Tibial artery (tissue), 4 donors: ENCODE measurements at regions not wholly inside any gene's neighbourhood (a gene's known extent, or its start where the extent isn't known, plus 50 kb on each side); places are given as distances from the start of the nearest gene placed in this dataset.

ENCODE experiments used
- DNase-seq, 2 donors: peaks; one replicate each; pipeline ENCODE4 v3.0.0-alpha.2; 2019
- H3K27ac ChIP-seq, 2 donors: fragments of 200-600 bp; sonication (generic) in 1 of 2; 1 replicate in 1 of 2; 2 replicates in 1 of 2; pipeline ENCODE4 v1.5.1; 2018 to 2019; ENCODE audit warnings: mild to moderate bottlenecking in 1 of 2
- H3K27me3 ChIP-seq, 2 donors: fragments of 200-600 bp; sonication (generic) in 1 of 2; one replicate each; pipeline versions ENCODE4 v1.5.1 to v1.6.0; 2016 to 2019
- H3K36me3 ChIP-seq, 3 donors: fragments of 200-600 bp; sonication (generic) in 2 of 3; one replicate each; pipeline ENCODE4 v1.5.1; 2016 to 2019; ENCODE audit warnings: mild to moderate bottlenecking in 2 of 3
- H3K4me1 ChIP-seq, 4 donors: fragments of 200-600 bp; sonication (generic) in 2 of 4; 1 replicate in 3 of 4; 2 replicates in 1 of 4; pipeline ENCODE4 v1.5.1; 2016 to 2019
- H3K4me3 ChIP-seq, 2 donors: fragments of 200-600 bp; sonication (generic) in 1 of 2; 1 replicate in 1 of 2; 2 replicates in 1 of 2; pipeline ENCODE4 v1.5.1; 2018 to 2019; ENCODE audit warnings: mild to moderate bottlenecking in 2 of 2
- H3K9me3 ChIP-seq, 3 donors: fragments of 200-600 bp; sonication (generic) in 1 of 3; one replicate each; pipeline ENCODE4 v1.5.1; 2016 to 2019
- intact Hi-C: fragments of 100-400 bp; cut with DNase I; formaldehyde crosslinking; loops from one replicate; pipeline ENCODE4 v1.15.0; 2023; ENCODE audit warnings: low total_unique reads
- TF ChIP-seq, protein P1 (sequence below), 2 experiments: fragments of 200-600 bp in 1 of 2; fragments of 450-650 bp in 1 of 2; IDR thresholded peaks; one replicate each; pipeline ENCODE4 v1.5.1; 2017 to 2019; ENCODE audit warnings: antibody characterized with exemption in 2 of 2, mild to moderate bottlenecking in 1 of 2, moderate library complexity in 1 of 2

GRCh38 chr14:22699801-22700564 lies 55.8 kb upstream of the OR6J1 start:
- no peak for DNase-seq
- intact Hi-C loops, result no loop called here
- Histone ChIP-seq H3K4me3 (no peak overlapping the region), H3K36me3 (no peaks in the 10 kb centered on the region), H3K4me1 (no peaks in the 10 kb centered on the region), H3K27ac (no peak overlapping the region), H3K27me3 (peaks cover 0 to 2% of the 10 kb centered on the region in 2 donors), H3K9me3 (no peaks in the 10 kb centered on the region)
- TF ChIP-seq, protein P1, sequence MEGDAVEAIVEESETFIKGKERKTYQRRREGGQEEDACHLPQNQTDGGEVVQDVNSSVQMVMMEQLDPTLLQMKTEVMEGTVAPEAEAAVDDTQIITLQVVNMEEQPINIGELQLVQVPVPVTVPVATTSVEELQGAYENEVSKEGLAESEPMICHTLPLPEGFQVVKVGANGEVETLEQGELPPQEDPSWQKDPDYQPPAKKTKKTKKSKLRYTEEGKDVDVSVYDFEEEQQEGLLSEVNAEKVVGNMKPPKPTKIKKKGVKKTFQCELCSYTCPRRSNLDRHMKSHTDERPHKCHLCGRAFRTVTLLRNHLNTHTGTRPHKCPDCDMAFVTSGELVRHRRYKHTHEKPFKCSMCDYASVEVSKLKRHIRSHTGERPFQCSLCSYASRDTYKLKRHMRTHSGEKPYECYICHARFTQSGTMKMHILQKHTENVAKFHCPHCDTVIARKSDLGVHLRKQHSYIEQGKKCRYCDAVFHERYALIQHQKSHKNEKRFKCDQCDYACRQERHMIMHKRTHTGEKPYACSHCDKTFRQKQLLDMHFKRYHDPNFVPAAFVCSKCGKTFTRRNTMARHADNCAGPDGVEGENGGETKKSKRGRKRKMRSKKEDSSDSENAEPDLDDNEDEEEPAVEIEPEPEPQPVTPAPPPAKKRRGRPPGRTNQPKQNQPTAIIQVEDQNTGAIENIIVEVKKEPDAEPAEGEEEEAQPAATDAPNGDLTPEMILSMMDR (IDR thresholded peaks at IDR 0.05), result no peak

DNA sequence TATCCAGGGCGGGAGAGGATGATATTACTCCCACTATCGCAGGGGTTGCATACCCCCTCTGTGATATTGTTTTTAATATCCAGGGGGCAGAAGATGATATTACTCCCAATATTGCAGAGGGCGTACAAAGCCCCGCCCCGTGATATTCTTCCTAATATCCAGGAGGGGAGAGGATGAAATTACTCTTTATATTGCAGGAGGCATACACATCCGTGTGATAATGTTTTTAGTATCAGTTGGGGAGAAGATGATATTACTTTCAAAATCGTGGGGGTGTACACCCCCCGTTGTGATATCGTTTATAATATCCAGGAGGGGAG lies 52.9 kb upstream of the OXA1L start:
- Histone ChIP-seq H3K27ac (no peak overlapping the region), H3K4me3 (peak overlapping the region; percentile 26 to 38), H3K4me1 (peaks cover 0 to 7% (median 0%) of the 10 kb centered on the region in 4 donors), H3K9me3 (no peaks in the 10 kb centered on the region), H3K36me3 (no peaks in the 10 kb centered on the region), H3K27me3 (peaks cover 0 to 26% of the 10 kb centered on the region in 2 donors)
- TF ChIP-seq, protein P1 (IDR thresholded peaks at IDR 0.05), result no peak
- DNase-seq, result no peak
- intact Hi-C loops, result loop anchor here (5.0 kb wide), 1 partner anchor 141 kb away; no protein-coding TSS in a partner anchor

- peaks cover 0 to 7% (median 0%) of the 10 kb centered on the region in 4 donors for H3K4me1 ChIP-seq
- DNase-seq, result no peak
- intact Hi-C loops, result no loop called here
These were observed 51.2 kb upstream of the OXA1L start for GRCh38 chr14:22715186-22715812.

GRCh38 chr14:22715890-22716289 lies 50.6 kb upstream of the OXA1L start:
- Histone ChIP-seq H3K36me3 (no peaks in the 10 kb centered on the region), H3K27ac (no peak overlapping the region), H3K4me1 (peaks cover 0 to 7% (median 0%) of the 10 kb centered on the region in 4 donors), H3K27me3 (peaks cover 0 to 4% of the 10 kb centered on the region in 2 donors), H3K4me3 (no peak overlapping the region), H3K9me3 (no peaks in the 10 kb centered on the region)
- TF ChIP-seq, protein P1 (IDR thresholded peaks at IDR 0.05), result no peak
- intact Hi-C loops, result no loop called here
- DNase-seq, result no peak

More at GRCh38 chr14:22715186-22715812, 51.2 kb upstream of the OXA1L start:
- no peaks in the 10 kb centered on the region for H3K36me3 ChIP-seq
- TF ChIP-seq, protein P1 (IDR thresholded peaks at IDR 0.05), result no peak
- H3K4me3 ChIP-seq, result no peak overlapping the region
- no peak overlapping the region for H3K27ac ChIP-seq
- H3K27me3 ChIP-seq, result peaks cover 0 to 10% of the 10 kb centered on the region in 2 donors
- H3K9me3 ChIP-seq, result no peaks in the 10 kb centered on the region
